GM21723 (cell line): ENCODE measurements at regions not wholly inside any gene's neighbourhood (a gene's known extent, or its start where the extent isn't known, plus 50 kb on each side); places are given as distances from the start of the nearest gene placed in this dataset.
"Not testable (repeated sequence)": the region's sequence is repeated elsewhere in the genome, so short reads cannot be mapped to it uniquely, and the experiment has no call there.

Source experiments
- ATAC-seq: cut with Tn5 transposase; IDR thresholded peaks from one replicate; pipeline ENCODE4 v1.9.1; 2021; ENCODE audit warnings: mild to moderate bottlenecking, moderate library complexity; ENCODE audit not compliant: unreplicated experiment

GRCh38 chr1:191305370-191305769 is 827.7 kb upstream of the BRINP3 start:
- no peak for ATAC-seq

GRCh38 chr1:191306916-191307315 is 829.3 kb upstream of the BRINP3 start:
- no peak for ATAC-seq

- ATAC-seq: no peak
Observed at GRCh38 chr1:191320062-191320461, 838.2 kb upstream of the RGS18 start.

GRCh38 chr1:191327868-191328267 is 830.4 kb upstream of the RGS18 start:
- ATAC-seq: no peak

DNA sequence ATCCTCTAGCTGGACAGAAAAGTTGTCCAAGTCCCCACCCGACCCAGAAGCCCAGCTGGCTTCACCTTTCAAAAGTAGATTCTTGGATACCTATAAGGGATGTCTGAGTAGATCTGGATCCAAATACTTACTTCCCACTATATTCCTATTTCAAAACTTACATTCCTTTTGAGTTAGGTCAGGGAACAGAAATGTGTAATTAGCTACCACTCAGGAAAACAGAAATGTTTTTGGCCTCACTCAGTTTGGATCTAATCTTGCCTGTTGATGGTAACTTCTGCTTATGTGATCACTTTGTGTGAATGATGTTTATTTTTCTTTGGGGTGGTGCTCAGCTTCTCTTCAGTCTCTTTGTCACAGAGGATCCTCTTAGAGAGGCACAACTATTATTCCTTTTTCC is 814.4 kb upstream of the RGS18 start:
- ATAC-seq: no peak

DNA sequence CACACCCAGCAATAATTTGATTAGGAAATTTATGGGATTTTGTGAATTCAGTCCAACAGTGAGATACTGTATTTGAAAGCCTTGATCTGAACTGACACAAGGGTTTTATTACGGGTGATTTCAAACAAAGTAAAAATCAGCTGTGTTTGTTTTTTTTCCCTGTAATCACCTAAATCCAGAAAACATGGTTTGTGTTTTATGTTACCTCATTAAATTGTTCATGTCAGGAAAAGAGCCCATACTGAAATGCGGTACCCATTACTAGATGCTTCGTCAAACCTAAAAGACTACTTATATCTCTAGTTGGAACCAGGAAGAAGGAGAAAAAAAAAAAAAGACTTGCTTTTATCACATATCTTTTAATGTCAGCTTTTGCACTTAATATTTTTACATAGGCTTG is 811.9 kb upstream of the RGS18 start:
- ATAC-seq: no peak

DNA sequence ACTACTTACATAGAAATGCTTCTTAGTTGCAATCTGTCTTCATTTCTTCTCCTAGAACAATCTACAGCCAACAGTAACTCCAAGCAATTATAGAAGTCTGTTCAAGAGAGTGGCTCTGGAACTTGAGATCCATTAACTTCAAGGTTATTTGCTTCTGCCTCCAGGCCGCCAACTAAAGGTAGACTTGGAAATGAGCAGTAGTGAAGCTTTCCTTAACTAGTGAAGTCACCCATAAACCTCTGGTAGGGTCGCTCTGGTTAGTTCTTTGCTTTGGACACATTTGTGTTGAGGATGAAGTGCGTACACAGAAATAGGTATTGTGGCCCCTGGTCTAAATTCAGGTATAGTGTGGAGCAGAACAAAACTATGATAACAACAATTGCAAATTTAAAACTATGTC is 809.9 kb upstream of the RGS18 start:
- no peak for ATAC-seq

DNA sequence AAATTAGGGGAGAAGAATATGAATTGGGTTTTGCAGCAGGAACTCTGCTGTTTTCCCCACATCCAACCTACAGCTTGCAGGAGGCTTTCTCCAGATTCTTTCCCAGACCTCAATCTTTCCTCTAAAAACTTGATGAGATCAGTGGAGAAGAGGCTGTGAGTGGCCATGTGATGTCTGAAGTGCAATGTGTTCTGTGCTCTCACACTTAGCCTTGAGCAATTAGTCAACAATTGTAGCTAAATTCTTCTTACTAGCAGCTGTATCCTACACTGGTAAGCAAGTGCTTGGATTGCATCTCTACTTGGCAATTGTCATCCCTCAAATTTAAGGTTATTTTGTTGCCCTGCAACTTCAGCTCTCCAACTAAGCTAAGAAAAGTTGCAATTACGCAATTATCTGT is 807.3 kb upstream of the RGS18 start:
- ATAC-seq: no peak

- no peak for ATAC-seq
Observed at GRCh38 chr1:191358724-191359123, 799.5 kb upstream of the RGS18 start.

- no peak for ATAC-seq
Observed at GRCh38 chr1:191366686-191367085, 791.6 kb upstream of the RGS18 start.

DNA sequence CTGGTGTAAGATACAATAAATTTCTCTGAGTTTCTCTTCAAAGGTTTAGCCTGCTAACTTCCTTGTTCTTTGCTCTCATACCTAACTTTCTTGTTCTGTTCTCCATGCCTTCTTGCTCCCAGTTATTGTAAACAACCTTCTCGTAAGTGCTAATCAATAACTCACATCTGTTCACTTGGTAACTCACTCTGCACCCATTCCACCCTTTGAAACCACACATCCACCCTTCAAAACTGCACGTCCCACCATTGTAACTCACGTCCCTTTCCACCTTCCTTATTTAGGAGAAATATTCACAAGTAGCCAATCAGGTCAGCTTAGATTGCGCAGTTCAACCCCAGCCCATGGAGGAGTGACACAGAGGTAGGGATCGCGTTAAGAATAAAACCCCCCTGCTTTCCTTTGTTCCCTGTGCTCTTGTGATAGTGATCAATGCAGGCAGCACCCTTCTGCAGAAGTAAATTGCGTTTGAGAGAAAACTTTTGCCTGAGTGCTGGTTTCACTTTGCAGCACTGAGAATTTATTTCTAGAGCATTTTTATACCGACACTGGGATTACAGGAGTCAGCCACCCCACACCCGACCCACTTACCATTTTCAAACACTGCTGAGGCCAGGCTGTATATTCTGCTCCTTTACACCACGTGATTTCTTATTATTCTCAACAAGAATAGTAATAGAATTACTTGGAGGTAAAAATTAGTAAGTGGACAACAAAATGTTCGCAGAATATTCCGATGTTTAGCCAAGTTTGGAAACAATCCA is 789.2 kb upstream of the RGS18 start:
- ATAC-seq: no peak

- no peak for ATAC-seq
Observed at GRCh38 chr1:191371626-191372025, 786.6 kb upstream of the RGS18 start.

DNA sequence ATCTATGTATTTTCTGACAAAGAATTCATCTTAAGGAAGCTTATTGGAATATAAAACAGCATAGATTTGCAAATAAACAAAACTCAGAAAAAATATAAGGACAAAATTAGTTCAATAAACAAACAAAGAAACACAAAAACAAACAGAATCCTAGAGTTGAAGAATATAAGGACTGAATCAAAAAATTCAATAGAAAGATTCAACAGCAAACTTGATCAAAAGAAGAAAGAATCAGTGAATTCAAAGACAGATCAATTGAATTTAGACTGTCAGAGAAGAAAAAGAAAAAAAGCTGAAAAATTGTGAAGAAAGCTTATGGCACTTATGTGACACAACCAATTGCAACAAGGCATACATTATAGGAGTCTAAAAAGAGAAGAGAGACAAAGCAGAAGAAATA is 770.0 kb upstream of the RGS18 start:
- no peak for ATAC-seq

GRCh38 chr1:191396622-191397021 is 761.6 kb upstream of the RGS18 start:
- no peak for ATAC-seq

DNA sequence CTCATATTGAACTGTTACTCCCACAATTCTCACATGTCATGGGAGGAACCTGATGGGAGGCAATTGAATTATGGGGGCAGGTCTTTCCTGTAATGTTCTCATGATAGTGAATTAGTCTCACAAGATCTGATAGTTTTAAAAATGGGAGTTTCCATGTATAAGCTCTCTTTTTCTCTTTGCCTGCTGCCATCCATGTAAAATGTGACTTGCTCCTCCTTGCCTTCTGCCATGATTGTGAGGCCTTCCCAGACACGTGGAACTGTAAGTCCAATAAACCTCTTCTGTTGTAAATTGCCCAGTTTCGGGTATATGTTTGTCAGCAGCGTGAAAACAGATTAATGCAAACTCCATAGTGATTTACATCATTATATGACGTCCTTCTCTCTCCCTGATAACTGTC is 759.7 kb upstream of the RGS18 start:
- no peak for ATAC-seq

DNA sequence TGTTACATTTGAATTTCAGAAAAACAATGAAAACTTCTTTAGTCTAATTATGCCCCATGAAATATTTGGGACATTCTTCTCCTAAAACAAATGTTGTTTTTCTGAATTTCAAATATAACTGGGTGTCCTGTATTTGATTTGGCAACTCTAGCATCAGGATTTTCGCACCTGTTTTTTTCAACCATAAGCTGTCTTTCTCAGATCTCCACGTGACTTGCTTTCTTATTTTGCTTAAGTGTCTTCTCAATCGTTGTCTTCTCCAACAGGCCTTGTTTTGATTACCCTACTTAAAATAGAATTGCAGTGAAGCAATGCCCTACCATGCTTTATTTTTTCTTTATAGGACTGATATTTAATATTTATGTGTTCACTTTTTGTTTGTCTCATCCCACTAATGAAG is 752.8 kb upstream of the RGS18 start:
- no peak for ATAC-seq

DNA sequence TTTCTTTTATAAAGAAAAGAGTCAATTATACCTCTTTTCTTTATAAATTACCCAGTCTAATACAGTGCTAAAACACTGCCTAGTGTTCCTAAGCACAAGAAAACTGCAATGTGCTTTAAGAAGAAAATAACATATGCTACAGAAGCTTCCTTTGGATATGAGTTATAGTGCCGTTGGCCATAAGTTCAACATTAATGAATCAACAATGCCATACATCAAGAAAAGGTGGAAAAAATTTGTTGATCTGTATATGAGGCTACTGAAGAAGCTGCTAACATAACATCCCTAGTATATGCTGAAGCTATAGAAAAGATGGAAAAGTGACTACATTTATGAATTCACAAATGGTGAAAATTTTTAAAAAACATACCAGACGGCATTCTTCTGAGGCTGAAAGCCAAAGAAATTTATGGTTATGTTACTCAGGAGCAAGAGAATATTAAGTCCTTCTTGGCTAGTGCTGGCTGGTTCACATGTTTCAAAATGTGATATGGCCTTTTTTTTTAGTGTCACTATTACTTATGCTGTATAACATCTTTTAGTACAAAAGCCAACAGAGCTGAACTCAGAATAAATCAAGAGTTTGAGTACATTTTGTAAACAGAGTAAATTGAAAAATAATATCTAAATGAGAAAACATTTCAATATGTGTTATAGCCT is 743.2 kb upstream of the RGS18 start:
- ATAC-seq: no peak

DNA sequence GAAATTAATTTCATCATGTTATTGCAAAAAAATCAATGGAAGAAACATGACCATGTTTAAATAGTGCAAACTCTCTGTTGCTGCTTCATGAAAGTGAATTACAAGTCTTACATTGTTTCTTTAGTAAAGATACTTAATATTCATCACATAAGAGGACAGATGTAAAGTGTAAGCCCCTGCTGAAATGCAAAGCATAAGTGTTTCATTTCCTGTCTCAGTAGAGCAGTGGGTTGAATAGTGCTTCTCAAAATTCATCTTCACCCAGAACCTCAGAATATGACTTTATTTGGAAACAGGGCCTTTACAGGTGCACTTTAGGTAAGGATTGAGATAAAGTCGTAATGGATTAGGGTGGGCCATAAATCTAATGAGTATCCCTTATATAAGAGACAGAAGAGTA is 738.4 kb upstream of the RGS18 start:
- no peak for ATAC-seq

- no peak for ATAC-seq
Observed at GRCh38 chr1:191427593-191427992, 730.7 kb upstream of the RGS18 start.

DNA sequence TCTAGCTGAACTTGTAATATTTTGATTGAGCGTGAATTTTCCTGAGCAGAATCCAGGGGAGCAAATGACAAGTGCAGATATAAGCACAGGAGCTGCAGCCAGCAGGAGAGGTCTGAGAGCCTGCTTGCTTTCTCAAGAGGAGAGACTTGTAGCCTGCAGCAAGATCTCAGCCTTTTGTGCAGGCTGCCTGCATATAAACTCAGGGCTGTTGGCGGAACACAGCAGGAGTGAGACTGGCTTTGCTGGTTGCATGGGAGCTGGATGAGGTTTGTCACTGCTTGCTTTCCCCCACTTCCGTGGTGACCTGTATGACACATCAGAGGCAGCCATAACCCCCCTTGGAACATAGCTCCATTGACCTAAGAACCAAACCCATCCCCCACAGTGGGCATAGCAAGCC is 725.4 kb upstream of the RGS18 start:
- ATAC-seq: no peak

DNA sequence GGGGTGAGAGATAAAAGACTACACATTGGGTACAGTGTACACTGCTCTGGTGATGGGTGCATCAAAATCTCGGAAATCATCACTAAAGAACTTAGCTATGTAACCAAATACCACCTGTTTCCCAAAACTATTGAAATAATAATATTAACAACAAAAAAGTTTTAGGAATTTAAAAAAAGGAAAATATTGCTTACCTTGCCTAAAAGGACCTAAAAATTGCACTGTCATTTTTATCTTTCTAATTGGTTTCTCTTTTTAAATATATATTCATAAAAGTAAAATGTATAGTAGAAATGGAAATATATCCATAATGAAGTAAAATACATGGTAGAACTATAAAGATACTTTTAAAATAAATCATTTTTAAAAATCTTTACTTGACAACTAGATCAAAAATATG is 719.3 kb upstream of the RGS18 start:
- no peak for ATAC-seq

- not testable (repeated sequence) for ATAC-seq
Observed at GRCh38 chr1:191448279-191448678, 710.0 kb upstream of the RGS18 start.

GRCh38 chr1:191452586-191452985 is 705.7 kb upstream of the RGS18 start:
- no peak for ATAC-seq
